Hepatocyte (in vitro differentiated cells): ENCODE measurements at regions not wholly inside any gene's neighbourhood (a gene's known extent, or its start where the extent isn't known, plus 50 kb on each side); places are given as distances from the start of the nearest gene placed in this dataset.

Experiments used
- CTCF ChIP-seq: fragments of 200-600 bp; sonication (generic); IDR thresholded peaks from 2 replicates; pipeline ENCODE4 v1.5.1; 2016; ENCODE audit warnings: antibody characterized with exemption, mild to moderate bottlenecking; ENCODE audit not compliant: poor library complexity
- EZH2 ChIP-seq: fragments of 200-600 bp; sonication (generic); IDR thresholded peaks from 2 replicates; pipeline ENCODE4 v1.6.1; 2016; ENCODE audit warnings: antibody characterized with exemption, mild to moderate bottlenecking, borderline replicate concordance

- TF ChIP-seq EZH2 (no peak), CTCF (no peak)
Observed at GRCh38 chr16:11485676-11486075, 101.0 kb downstream of the LITAF start.
